Kidney glomerular epithelial cell (primary cell): ENCODE measurements at regions not wholly inside any gene's neighbourhood (a gene's known extent, or its start where the extent isn't known, plus 50 kb on each side); places are given as distances from the start of the nearest gene placed in this dataset.

Experiments
- DNase-seq: peaks from one replicate; lab custom pipeline; 2025; lab: John Stamatoyannopoulos, UW

DNA sequence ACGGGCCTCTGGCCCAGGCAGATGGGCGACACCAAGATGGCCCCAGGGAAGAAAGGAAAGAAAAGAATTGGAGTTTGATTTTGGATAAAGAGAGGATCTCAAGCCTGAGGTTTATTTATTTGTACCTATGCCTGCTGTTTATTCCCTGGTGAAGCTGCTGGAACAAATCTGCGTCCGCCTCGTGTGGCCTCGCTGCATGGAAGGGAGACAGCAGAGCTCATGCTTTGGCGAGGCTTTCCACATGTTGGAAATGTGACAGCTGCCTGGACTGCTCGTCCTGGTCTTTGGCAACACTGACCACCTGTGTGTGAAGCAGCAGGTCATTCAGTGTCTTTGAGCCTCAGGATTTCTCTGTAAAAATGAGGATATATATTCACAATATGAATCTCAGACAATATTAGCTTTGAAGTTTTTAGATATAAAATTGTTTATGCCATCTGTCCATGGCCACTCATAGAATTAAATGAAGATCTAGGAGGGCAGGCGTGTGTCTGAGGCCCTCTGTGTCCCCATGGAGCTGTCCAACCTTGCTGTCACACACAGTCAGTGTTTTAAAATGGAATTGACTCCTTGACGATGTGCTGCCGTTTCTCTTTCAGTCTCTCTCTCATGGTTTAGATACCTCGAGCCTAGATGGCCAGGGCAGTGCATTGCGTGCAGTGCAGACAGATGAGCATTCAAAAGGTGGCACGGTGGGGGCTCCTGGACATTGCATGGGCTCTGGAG is 94.3 kb downstream of the SOCS6 start:
- no peak for DNase-seq

DNA sequence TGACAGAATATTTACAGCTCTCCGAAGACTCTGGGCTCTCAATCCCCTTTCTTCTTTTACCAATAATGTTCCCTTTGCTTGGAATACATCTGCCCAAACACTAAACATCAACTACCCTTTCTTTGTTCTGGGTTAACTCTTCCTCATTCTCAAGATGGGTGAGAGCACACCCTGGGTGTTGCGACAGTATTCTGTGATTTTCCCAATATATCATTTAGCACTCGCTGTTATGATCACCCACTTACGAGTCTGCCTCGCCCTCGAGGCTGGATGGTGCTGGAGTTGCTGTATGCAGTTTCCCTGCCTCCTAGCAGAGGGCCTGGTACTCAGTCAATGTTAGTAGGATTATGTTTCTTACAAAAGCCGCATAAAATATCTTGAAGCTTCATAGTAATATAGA is 93.2 kb downstream of the SOCS6 start:
- no peak for DNase-seq

GRCh38 chr18:70380915-70381896 is 92.4 kb downstream of the SOCS6 start:
- DNase-seq, result no peak
